ENCODE measurements at regions not wholly inside any gene's neighbourhood (a gene's known extent, or its start where the extent isn't known, plus 50 kb on each side); places are given as distances from the start of the nearest gene placed in this dataset.
A peak's percentile ranks its signal among the peaks of the same experiment; 100 is the strongest.

- H3K4me1 Mint-ChIP-seq = peaks cover 35% of the 10 kb centered on the region
- no peaks in the 10 kb centered on the region for H3K27me3 Mint-ChIP-seq (ENCODE audit: low read depth)
- H3K4me3 Mint-ChIP-seq = no peak overlapping the region
- ATAC-seq (no peak), DNase-seq (ENCODE audit: low spot score) (no peak)
- ChIA-PET CTCF (interaction anchor here (0.5 to 4.8 kb wide), 35 partner anchors 9 to 223 kb away, joined by 3 to 47 read pairs (median 4); no protein-coding TSS in a partner anchor), POLR2A (interaction anchor here (1.0 kb wide), 1 partner anchor 206 kb away, joined by 3 read pairs; no protein-coding TSS in a partner anchor)
- no peak for TF ChIP-seq ZNF219 (CRISPR knock-in tag; IDR thresholded peaks at IDR 0.05; ENCODE audit: borderline replicate concordance)
- H3K36me3 Mint-ChIP-seq = no peaks in the 10 kb centered on the region
- no peaks in the 10 kb centered on the region for H3K9me3 Mint-ChIP-seq
- H3K27ac Mint-ChIP-seq = peak overlapping the region; percentile 43; the same call in 1 of the 2 replicates
These were observed 116.6 kb downstream of the SLC25A47 start for GRCh38 chr14:100439781-100440180.

DNA sequence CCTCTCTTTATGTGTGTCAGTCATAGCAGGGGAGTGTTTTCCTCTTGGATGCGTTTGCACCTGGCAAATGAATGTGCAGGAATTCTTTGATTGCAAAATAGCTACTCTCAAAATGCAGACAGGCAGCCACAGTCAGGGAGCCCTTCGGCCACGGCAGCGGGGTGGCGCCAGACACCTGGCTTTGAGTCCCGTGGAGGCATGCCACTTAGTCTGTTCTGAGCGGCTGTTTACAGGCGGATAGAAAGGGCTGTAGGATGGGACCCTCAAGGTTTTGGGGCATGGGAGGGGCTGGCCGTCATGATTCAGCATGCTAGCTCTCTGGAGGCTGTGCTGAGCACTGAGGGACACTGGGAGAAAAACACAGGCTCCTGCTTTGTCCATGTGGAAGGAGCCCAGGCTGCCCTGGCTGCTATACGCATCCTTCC is 117.1 kb downstream of the SLC25A47 start:
- Mint-ChIP-seq H3K4me1 (peaks cover 33% of the 10 kb centered on the region), H3K36me3 (no peaks in the 10 kb centered on the region), H3K27ac (0 out of 2 replicates have a peak overlapping the region, but pooled peaks have one; percentile 43), H3K27me3 (ENCODE audit: low read depth) (no peaks in the 10 kb centered on the region), H3K4me3 (no peak overlapping the region), H3K9me3 (no peaks in the 10 kb centered on the region)
- CTCF ChIA-PET = interaction anchor here (0.5 to 4.8 kb wide), 35 partner anchors 9 to 223 kb away, joined by 3 to 47 read pairs (median 4); no protein-coding TSS in a partner anchor
- ATAC-seq (peak; percentile 83), DNase-seq (ENCODE audit: low spot score) (peak; percentile 72)
- POLR2A ChIA-PET = interaction anchor here (1.0 kb wide), 1 partner anchor 205 kb away, joined by 3 read pairs; no protein-coding TSS in a partner anchor
- TF ChIP-seq ATF3 (CRISPR knock-in tag; conservative IDR thresholded peaks at IDR 0.05) (no peak), FOXK1 (CRISPR knock-in tag; IDR thresholded peaks at IDR 0.05) (peak; percentile 36; the same call in 1 of the 2 replicates)

GRCh38 chr14:100440758-100441203 is 117.6 kb downstream of the SLC25A47 start:
- ChIA-PET CTCF (interaction anchor here (1.0 to 4.8 kb wide), 22 partner anchors 8 to 222 kb away, joined by 3 to 47 read pairs (median 6); no protein-coding TSS in a partner anchor), POLR2A (no interaction called here)
- H3K27me3 Mint-ChIP-seq (ENCODE audit: low read depth) = no peaks in the 10 kb centered on the region
- no peak overlapping the region for H3K27ac Mint-ChIP-seq
- ATAC-seq (no peak), DNase-seq (ENCODE audit: low spot score) (no peak)
- peaks cover 33% of the 10 kb centered on the region for H3K4me1 Mint-ChIP-seq
- TF ChIP-seq, protein P1, sequence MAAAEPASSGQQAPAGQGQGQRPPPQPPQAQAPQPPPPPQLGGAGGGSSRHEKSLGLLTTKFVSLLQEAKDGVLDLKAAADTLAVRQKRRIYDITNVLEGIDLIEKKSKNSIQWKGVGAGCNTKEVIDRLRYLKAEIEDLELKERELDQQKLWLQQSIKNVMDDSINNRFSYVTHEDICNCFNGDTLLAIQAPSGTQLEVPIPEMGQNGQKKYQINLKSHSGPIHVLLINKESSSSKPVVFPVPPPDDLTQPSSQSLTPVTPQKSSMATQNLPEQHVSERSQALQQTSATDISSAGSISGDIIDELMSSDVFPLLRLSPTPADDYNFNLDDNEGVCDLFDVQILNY (CRISPR knock-in tag; IDR thresholded peaks at IDR 0.05) = no peak
- no peak for TF ChIP-seq PRRX2 (CRISPR knock-in tag; IDR thresholded peaks at IDR 0.05)
- TF ChIP-seq, protein P2, sequence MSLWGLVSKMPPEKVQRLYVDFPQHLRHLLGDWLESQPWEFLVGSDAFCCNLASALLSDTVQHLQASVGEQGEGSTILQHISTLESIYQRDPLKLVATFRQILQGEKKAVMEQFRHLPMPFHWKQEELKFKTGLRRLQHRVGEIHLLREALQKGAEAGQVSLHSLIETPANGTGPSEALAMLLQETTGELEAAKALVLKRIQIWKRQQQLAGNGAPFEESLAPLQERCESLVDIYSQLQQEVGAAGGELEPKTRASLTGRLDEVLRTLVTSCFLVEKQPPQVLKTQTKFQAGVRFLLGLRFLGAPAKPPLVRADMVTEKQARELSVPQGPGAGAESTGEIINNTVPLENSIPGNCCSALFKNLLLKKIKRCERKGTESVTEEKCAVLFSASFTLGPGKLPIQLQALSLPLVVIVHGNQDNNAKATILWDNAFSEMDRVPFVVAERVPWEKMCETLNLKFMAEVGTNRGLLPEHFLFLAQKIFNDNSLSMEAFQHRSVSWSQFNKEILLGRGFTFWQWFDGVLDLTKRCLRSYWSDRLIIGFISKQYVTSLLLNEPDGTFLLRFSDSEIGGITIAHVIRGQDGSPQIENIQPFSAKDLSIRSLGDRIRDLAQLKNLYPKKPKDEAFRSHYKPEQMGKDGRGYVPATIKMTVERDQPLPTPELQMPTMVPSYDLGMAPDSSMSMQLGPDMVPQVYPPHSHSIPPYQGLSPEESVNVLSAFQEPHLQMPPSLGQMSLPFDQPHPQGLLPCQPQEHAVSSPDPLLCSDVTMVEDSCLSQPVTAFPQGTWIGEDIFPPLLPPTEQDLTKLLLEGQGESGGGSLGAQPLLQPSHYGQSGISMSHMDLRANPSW (CRISPR knock-in tag; conservative IDR thresholded peaks at IDR 0.05; ENCODE audit: low read depth) = no peak
- H3K4me3 Mint-ChIP-seq = no peak overlapping the region
- no peaks in the 10 kb centered on the region for H3K9me3 Mint-ChIP-seq
- H3K36me3 Mint-ChIP-seq = no peaks in the 10 kb centered on the region

DNA sequence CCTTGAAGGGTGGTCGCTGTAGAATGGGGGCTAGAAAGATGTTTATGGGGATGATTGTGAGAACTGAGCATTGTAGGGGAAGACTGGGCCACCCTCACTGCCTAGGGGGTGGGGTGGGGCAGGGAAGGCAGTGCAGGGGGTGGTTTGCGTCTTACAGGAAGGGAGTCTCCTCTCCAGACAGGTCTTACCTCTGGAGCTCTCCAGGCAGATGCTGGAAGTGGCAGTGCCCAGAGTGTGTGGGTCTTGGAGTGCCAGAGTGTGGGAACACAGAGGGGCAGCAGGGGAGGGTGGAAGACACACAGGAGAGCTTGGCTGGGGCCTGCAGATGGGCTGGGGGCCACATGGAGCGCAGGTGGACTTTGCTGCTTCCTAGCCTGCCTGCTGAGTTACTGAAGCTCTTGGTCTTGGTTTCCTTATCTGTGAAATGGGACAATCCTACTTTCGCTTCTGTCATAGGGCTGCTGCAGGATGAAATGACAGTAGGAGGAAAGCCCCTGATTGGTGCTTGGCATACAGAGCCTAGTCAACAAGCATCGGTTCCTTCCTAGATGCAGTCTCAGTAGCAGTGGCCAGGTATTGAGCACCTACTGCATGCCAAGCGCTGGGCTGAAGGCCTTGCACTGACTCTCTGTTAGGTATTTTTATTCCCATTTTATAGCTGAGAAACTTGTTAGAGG is 118.3 kb downstream of the SLC25A47 start:
- H3K9me3 Mint-ChIP-seq = no peaks in the 10 kb centered on the region
- H3K4me3 Mint-ChIP-seq = no peak overlapping the region
- no peak overlapping the region for H3K27ac Mint-ChIP-seq
- ATAC-seq (no peak), DNase-seq (ENCODE audit: low spot score) (no peak)
- H3K27me3 Mint-ChIP-seq (ENCODE audit: low read depth) = no peaks in the 10 kb centered on the region
- CTCF ChIA-PET = interaction anchor here (0.7 to 4.8 kb wide), 8 partner anchors 20 to 217 kb away, joined by 3 to 47 read pairs (median 11); no protein-coding TSS in a partner anchor
- H3K4me1 Mint-ChIP-seq = peaks cover 33% of the 10 kb centered on the region
- H3K36me3 Mint-ChIP-seq = no peaks in the 10 kb centered on the region
- POLR2A ChIA-PET = no interaction called here
- TF ChIP-seq SOX15 (CRISPR knock-in tag; IDR thresholded peaks at IDR 0.05) = no peak
- TF ChIP-seq SP1 (CRISPR knock-in tag; conservative IDR thresholded peaks at IDR 0.05) = no peak
- TF ChIP-seq IRF2 (CRISPR knock-in tag; IDR thresholded peaks at IDR 0.05; ENCODE audit: borderline replicate concordance, low read depth) = no peak
- TF ChIP-seq, protein P3, sequence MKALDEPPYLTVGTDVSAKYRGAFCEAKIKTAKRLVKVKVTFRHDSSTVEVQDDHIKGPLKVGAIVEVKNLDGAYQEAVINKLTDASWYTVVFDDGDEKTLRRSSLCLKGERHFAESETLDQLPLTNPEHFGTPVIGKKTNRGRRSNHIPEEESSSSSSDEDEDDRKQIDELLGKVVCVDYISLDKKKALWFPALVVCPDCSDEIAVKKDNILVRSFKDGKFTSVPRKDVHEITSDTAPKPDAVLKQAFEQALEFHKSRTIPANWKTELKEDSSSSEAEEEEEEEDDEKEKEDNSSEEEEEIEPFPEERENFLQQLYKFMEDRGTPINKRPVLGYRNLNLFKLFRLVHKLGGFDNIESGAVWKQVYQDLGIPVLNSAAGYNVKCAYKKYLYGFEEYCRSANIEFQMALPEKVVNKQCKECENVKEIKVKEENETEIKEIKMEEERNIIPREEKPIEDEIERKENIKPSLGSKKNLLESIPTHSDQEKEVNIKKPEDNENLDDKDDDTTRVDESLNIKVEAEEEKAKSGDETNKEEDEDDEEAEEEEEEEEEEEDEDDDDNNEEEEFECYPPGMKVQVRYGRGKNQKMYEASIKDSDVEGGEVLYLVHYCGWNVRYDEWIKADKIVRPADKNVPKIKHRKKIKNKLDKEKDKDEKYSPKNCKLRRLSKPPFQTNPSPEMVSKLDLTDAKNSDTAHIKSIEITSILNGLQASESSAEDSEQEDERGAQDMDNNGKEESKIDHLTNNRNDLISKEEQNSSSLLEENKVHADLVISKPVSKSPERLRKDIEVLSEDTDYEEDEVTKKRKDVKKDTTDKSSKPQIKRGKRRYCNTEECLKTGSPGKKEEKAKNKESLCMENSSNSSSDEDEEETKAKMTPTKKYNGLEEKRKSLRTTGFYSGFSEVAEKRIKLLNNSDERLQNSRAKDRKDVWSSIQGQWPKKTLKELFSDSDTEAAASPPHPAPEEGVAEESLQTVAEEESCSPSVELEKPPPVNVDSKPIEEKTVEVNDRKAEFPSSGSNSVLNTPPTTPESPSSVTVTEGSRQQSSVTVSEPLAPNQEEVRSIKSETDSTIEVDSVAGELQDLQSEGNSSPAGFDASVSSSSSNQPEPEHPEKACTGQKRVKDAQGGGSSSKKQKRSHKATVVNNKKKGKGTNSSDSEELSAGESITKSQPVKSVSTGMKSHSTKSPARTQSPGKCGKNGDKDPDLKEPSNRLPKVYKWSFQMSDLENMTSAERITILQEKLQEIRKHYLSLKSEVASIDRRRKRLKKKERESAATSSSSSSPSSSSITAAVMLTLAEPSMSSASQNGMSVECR (CRISPR knock-in tag; IDR thresholded peaks at IDR 0.05; ENCODE audit: borderline replicate concordance) = no peak
- TF ChIP-seq ELF4 (CRISPR knock-in tag; IDR thresholded peaks at IDR 0.05; ENCODE audit: low read depth) = no peak
- no peak for TF ChIP-seq HMGXB4 (CRISPR knock-in tag; IDR thresholded peaks at IDR 0.05)
